ENCODE measurements at regions not wholly inside any gene's neighbourhood (a gene's known extent, or its start where the extent isn't known, plus 50 kb on each side); places are given as distances from the start of the nearest gene placed in this dataset.
A peak's percentile ranks its signal among the peaks of the same experiment; 100 is the strongest.

DNA sequence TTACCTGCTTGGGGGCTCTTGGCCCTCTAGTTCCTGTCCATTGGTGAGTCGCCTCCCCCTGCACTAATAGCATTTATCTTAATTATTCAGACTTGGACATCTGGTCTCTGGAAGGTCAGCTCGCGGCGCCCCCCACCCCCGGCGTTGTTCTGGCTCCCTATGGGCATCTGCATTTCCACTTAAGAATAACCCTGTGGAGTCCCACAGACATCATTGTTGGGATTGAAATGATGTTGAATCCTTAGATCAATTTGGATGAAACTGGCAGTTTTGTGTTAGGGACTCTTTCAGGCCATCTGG lies 313.8 kb upstream of the HS6ST1 start:
- DNase-seq (ENCODE audit: low spot score): peak; percentile 3

- no peak for DNase-seq (ENCODE audit: low spot score)
Measured at GRCh38 chr2:128633501-128633900, 314.8 kb upstream of the HS6ST1 start.

- DNase-seq (ENCODE audit: low spot score): peak; percentile 13
Measured at GRCh38 chr2:128635361-128635900, 316.8 kb upstream of the HS6ST1 start.

GRCh38 chr2:128636802-128637147 lies 318.1 kb upstream of the HS6ST1 start:
- DNase-seq (ENCODE audit: low spot score): peak; percentile 1

DNA sequence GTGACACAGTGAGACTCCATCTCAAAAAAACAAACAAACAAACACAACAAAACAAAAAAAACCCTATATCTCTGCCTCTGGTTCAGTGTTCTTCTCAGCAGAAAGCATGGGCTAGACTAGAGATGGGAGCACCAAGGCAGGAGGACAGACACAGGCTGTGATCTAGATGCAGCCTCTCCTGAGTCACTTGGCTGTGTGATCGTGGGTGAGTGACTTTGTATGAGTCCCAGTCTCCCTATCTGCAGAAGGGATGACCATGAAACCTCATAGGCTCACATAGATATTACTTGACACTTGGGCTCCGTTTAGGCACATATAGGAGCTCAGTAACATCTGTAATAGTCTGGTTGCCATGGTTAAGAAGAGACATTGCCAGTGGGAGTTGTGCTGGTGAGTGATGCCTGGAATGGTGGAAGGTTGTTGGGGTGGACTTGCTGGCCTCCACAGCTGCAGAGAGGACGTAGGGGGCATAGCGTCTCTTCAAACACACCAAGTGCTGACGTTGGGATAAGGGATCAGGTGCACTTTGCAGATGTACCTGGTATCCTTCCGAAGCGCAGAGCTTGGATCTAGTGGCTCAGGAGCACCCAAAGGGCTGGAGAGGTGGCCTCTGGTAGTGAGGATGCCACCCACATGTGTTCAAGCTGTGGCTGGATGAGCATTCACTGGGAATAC lies 318.9 kb upstream of the HS6ST1 start:
- DNase-seq (ENCODE audit: low spot score): peak; percentile 1

GRCh38 chr2:128638341-128639119 lies 319.9 kb upstream of the HS6ST1 start:
- DNase-seq (ENCODE audit: low spot score): peak; percentile 13

GRCh38 chr2:128639120-128639477 lies 320.4 kb upstream of the HS6ST1 start:
- peak; percentile 6 for DNase-seq (ENCODE audit: low spot score)

DNA sequence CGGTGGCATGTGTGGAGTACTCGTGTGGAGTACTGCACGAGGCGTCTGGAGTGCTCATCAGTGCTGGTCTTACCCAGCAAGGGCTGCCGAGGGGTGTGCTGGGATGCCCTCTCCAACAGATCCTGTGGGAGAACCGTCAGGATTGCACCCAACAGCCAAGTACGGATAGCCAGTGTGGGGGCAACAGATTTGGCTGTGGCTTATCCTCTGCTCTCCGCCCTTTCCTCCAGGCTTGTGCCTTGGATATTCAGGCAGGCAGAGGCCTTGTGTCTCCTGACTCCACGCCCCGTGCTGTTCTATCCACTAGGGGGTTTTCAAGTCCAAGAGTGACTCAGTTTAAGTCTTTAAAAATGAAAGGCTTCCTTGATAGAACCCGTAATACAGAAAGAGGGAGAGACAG lies 321.0 kb upstream of the HS6ST1 start:
- DNase-seq (ENCODE audit: low spot score): peak; percentile 3

- peak; percentile 1 for DNase-seq (ENCODE audit: low spot score)
Measured at GRCh38 chr2:128640166-128640844, 321.6 kb upstream of the HS6ST1 start.

DNA sequence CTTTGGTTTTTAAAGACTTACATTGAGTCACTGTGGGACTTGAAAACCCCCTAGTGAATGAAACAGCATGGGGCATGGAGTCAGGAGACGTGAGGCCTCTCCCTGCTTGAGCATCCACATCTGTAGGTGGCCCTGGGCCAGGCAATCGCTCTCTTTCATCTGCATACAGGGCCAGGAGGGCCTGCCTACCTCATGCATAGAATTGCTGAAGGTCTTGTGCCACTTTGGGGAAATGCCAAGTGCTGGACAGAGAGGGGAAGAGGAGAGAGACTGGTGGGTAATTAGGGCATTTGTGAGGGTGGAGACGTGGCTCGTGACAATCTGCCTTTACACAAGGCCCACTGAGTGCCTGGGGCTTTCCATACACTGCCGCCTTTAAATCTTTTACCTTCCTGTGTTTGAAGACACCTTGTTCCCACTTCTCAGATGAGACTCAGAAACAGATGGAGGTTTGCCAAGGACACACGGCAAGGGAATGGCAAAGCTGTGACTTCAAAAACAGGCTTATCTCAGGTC lies 322.2 kb upstream of the HS6ST1 start:
- peak; percentile 1 for DNase-seq (ENCODE audit: low spot score)

GRCh38 chr2:128641421-128642080 lies 322.9 kb upstream of the HS6ST1 start:
- DNase-seq (ENCODE audit: low spot score): peak; percentile 3

- DNase-seq (ENCODE audit: low spot score): peak; percentile 2
Measured at GRCh38 chr2:128642316-128642715, 323.6 kb upstream of the HS6ST1 start.

- DNase-seq (ENCODE audit: low spot score): no peak
Measured at GRCh38 chr2:128642821-128643220, 324.2 kb upstream of the HS6ST1 start.

DNA sequence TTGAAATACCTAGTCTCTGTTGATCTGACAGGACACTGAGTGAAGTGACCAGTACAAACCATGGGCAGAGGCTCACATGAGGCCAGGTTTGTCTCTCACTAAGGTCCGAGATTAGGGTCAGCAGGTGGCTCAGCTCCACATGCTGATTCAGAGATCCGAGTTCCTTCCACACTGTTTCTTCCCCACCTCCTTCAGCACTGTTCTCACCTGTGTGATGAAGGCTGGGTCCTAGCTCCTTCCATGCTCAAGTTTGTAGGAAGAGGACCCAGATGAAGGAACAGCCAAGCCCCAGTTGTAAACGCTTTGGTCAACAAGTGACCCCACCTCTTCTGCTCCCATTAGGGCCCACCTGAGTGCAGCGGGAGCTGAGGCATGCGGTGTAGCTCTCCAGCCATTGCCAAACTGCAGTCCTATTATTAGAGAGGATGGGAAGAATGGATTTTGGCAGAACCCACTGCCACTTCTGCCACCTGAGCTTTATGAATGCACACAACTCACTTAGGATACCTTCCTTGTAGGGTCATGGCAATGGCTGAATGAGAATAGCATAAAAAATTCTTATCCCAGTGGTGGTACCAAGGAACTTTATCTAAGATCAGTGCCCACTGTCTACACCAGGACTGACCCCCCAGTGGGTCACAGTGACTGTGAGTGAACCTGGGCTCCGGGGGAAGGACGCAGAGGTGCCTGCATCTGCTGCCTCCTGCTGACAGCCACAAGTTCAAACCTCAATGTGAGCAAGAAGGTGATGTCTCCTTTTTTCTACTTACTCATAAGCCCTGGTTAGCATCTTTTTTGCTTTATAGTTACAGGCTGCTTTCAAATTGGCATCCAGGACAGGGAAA lies 324.8 kb upstream of the HS6ST1 start:
- DNase-seq (ENCODE audit: low spot score): peak; percentile 0

- DNase-seq (ENCODE audit: low spot score): peak; percentile 1
Measured at GRCh38 chr2:128644156-128644555, 325.5 kb upstream of the HS6ST1 start.

- DNase-seq (ENCODE audit: low spot score): peak; percentile 3
Measured at GRCh38 chr2:128644718-128645256, 326.1 kb upstream of the HS6ST1 start.

GRCh38 chr2:128645631-128646030 lies 327.0 kb upstream of the HS6ST1 start:
- DNase-seq (ENCODE audit: low spot score): peak; percentile 2

GRCh38 chr2:128646091-128646490 lies 327.4 kb upstream of the HS6ST1 start:
- DNase-seq (ENCODE audit: low spot score): peak; percentile 5

- DNase-seq (ENCODE audit: low spot score): peak; percentile 7
Measured at GRCh38 chr2:128646691-128647090, 328.0 kb upstream of the HS6ST1 start.

DNA sequence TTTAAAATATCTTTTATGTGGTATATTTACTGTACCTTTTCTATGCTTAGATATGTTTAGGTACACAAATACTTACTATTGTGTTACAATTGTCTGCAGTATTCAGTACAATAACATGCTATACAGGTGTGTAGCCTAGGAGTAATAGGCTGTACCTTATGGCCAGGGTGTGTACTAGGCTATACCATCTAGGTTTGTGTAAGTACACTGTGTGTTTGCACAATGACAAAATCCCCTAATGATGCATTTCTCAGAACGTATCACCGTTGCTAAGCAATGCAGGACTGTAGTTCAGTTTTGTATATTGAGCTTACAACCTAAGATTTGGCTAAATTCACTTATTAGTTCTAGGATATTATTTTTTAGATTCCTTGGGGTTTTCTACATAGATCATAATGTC lies 332.3 kb upstream of the HS6ST1 start:
- DNase-seq (ENCODE audit: low spot score): no peak

DNA sequence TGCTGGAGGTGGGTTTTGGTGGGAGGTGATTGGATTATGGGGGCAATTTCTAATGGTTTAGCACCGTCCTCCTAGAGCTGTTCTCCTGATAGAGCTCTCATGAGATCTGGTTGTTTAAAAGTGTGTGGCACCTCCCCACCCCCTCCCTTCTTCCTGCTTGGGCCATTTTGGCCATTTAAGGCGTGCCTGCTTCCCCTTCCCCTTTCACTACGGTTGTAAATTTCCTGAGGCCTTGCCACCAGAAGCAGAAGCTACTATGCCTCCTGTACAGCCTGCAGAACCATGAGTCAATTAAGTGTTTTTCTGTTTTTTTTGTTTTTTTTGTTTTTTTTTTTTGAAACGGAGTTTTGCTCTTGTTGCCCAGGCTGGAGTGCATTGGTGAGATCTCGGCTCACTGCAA lies 335.7 kb upstream of the HS6ST1 start:
- DNase-seq (ENCODE audit: low spot score): no peak
